Parathyroid adenoma (tissue), 2 donors: ENCODE measurements at regions not wholly inside any gene's neighbourhood (a gene's known extent, or its start where the extent isn't known, plus 50 kb on each side); places are given as distances from the start of the nearest gene placed in this dataset.
"Not testable (repeated sequence)": the region's sequence is repeated elsewhere in the genome, so short reads cannot be mapped to it uniquely, and the experiment has no call there.

Experiments
- H2AFZ ChIP-seq: fragments of 300-600 bp; sonication (generic); one replicate; pipeline ENCODE4 v1.7.0; 2017; ENCODE audit warnings: antibody characterized with exemption, mild to moderate bottlenecking
- H3K27ac ChIP-seq: fragments of 300-600 bp; sonication (generic); one replicate; pipeline ENCODE4 v1.7.0; 2017
- H3K27me3 ChIP-seq: fragments of 300-600 bp; sonication (generic); one replicate; pipeline ENCODE4 v1.7.0; 2017; ENCODE audit warnings: low read length; ENCODE audit not compliant: control insufficient read depth, insufficient read depth
- H3K36me3 ChIP-seq: fragments of 300-600 bp; sonication (generic); one replicate; pipeline ENCODE4 v1.7.0; 2017; ENCODE audit warnings: low read length; ENCODE audit not compliant: control insufficient read depth, insufficient read depth
- H3K4me1 ChIP-seq: fragments of 300-600 bp; sonication (generic); one replicate; pipeline ENCODE4 v1.7.0; 2017; ENCODE audit warnings: control low read depth
- H3K4me2 ChIP-seq: fragments of 300-600 bp; sonication (generic); one replicate; pipeline ENCODE4 v1.7.0; 2017; ENCODE audit warnings: low read length
- H3K4me3 ChIP-seq: fragments of 300-600 bp; sonication (generic); one replicate; pipeline ENCODE4 v1.7.0; 2017; ENCODE audit warnings: low read depth, low read length
- H3K79me2 ChIP-seq: fragments of 300-600 bp; sonication (generic); one replicate; pipeline ENCODE4 v1.7.0; 2017; ENCODE audit warnings: control low read depth
- H3K9ac ChIP-seq: fragments of 300-600 bp; sonication (generic); one replicate; pipeline ENCODE4 v1.7.0; 2017; ENCODE audit warnings: mild to moderate bottlenecking
- H3K9me3 ChIP-seq: fragments of 300-600 bp; sonication (generic); one replicate; pipeline ENCODE4 v1.7.0; 2017; ENCODE audit warnings: low read length; ENCODE audit not compliant: control insufficient read depth
- CTCF ChIP-seq: fragments of 300-600 bp; sonication (generic); IDR thresholded peaks from one replicate; pipeline ENCODE4 v1.7.0; 2017; ENCODE audit warnings: antibody characterized with exemption, mild to moderate bottlenecking
- donor health status: primary hyperparathyroidism.

GRCh38 chr7:51606601-51607154, 290.1 kb upstream of the COBL start:
- TF ChIP-seq CTCF: no peak
- H3K9ac ChIP-seq: no peak overlapping the region

GRCh38 chr7:51602376-51602775, 285.8 kb upstream of the COBL start:
- Histone ChIP-seq H3K4me3 (no peak overlapping the region), H3K9ac (no peak overlapping the region), H2AFZ (no peak overlapping the region), H3K27ac (no peak overlapping the region), H3K36me3 (no peaks in the 10 kb centered on the region), H3K4me1 (no peaks in the 10 kb centered on the region), H3K9me3 (no peaks in the 10 kb centered on the region), H3K79me2 (no peaks in the 10 kb centered on the region), H3K27me3 (no peaks in the 10 kb centered on the region), H3K4me2 (no peak overlapping the region)
- no peak for TF ChIP-seq CTCF

More at GRCh38 chr7:51606601-51607154, 290.1 kb upstream of the COBL start:
- no peak overlapping the region for H2AFZ ChIP-seq
- H3K4me2 ChIP-seq: no peak overlapping the region
- no peaks in the 10 kb centered on the region for H3K4me1 ChIP-seq
- H3K9me3 ChIP-seq: no peaks in the 10 kb centered on the region
- H3K36me3 ChIP-seq: no peaks in the 10 kb centered on the region
- H3K4me3 ChIP-seq: no peak overlapping the region
- H3K79me2 ChIP-seq: no peaks in the 10 kb centered on the region
- H3K27me3 ChIP-seq: no peaks in the 10 kb centered on the region
- H3K27ac ChIP-seq: no peak overlapping the region

- no peaks in the 10 kb centered on the region for H3K79me2 ChIP-seq
- TF ChIP-seq CTCF: no peak
Measured at GRCh38 chr7:51601461-51601860, 284.9 kb upstream of the COBL start.

GRCh38 chr7:51599935-51600334, 283.3 kb upstream of the COBL start:
- not testable (repeated sequence) for H3K36me3 ChIP-seq, H3K79me2 ChIP-seq, H3K27ac ChIP-seq, H3K4me3 ChIP-seq, H3K9me3 ChIP-seq, H3K9ac ChIP-seq, H2AFZ ChIP-seq, H3K4me2 ChIP-seq, H3K4me1 ChIP-seq, H3K27me3 ChIP-seq

More at GRCh38 chr7:51601461-51601860, 284.9 kb upstream of the COBL start:
- Histone ChIP-seq H3K4me1 (no peaks in the 10 kb centered on the region), H3K27me3 (no peaks in the 10 kb centered on the region), H2AFZ (no peak overlapping the region), H3K9ac (no peak overlapping the region), H3K4me2 (no peak overlapping the region), H3K27ac (no peak overlapping the region), H3K4me3 (no peak overlapping the region), H3K36me3 (no peaks in the 10 kb centered on the region), H3K9me3 (no peaks in the 10 kb centered on the region)

- no peaks in the 10 kb centered on the region for H3K9me3 ChIP-seq
- H3K36me3 ChIP-seq: no peaks in the 10 kb centered on the region
- H3K4me3 ChIP-seq: no peak overlapping the region
- H2AFZ ChIP-seq: no peak overlapping the region
- no peak overlapping the region for H3K9ac ChIP-seq
- H3K4me2 ChIP-seq: no peak overlapping the region
- TF ChIP-seq CTCF: no peak
- no peaks in the 10 kb centered on the region for H3K27me3 ChIP-seq
- H3K4me1 ChIP-seq: no peaks in the 10 kb centered on the region
- H3K27ac ChIP-seq: no peak overlapping the region
- no peaks in the 10 kb centered on the region for H3K79me2 ChIP-seq
Measured at GRCh38 chr7:51593628-51594027, 277.0 kb upstream of the COBL start.
